IPS DF 4.7 (cell line): ENCODE measurements at regions not wholly inside any gene's neighbourhood (a gene's known extent, or its start where the extent isn't known, plus 50 kb on each side); places are given as distances from the start of the nearest gene placed in this dataset.
"Not testable (repeated sequence)": the region's sequence is repeated elsewhere in the genome, so short reads cannot be mapped to it uniquely, and the experiment has no call there.

ENCODE experiments used
- DNase-seq: peaks from one replicate; pipeline ENCODE4 v3.0.0-alpha.2; 2013; ENCODE audit warnings: low spot score; ENCODE audit errors: extremely low read depth

DNA sequence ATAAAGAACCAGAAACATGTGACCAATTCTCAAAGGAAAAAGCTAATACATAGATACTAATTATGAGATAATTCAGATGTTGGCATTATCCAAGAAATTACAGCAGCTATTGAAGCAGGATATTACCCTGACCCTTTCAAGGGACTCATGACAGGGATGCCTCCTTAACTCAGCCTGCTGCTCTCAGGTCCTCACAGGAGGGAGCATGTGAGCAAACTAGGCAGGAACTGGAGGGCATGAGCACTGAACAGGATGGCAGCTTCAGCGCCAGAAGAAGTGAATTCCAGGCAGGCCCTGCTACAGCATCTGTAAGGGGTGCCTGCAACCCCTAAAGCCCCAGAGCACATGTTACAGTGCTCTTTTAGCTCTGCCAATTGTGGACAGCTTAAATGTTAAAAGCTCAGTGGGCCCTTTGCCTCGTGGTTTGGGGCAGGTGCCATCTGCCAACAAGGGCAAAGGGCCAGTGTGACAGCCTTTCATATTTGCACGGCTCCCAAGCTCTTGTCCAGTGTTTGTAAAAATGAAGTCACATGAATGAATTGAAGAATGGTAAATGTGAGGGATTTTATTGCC lies 464.7 kb upstream of the COX7C start:
- no peak for DNase-seq

DNA sequence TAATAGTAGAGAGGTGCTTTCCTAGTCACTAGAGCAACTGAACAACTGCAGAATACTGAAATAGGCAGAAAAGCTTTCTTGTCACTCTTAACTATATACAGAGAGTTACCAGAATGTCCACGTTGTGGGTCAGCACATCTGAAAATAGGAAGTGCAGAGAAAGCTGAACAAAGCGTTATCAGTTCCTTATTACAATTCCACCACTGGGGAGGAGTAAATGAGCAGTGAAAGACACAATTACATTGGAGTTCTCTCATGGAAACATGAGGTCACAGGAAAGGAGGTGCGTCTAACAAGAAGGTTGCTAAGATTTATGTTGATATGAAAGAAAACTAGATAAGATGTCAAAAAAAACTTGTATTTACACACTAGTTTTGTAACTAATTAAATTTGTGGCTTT lies 461.9 kb upstream of the COX7C start:
- DNase-seq, result no peak

DNA sequence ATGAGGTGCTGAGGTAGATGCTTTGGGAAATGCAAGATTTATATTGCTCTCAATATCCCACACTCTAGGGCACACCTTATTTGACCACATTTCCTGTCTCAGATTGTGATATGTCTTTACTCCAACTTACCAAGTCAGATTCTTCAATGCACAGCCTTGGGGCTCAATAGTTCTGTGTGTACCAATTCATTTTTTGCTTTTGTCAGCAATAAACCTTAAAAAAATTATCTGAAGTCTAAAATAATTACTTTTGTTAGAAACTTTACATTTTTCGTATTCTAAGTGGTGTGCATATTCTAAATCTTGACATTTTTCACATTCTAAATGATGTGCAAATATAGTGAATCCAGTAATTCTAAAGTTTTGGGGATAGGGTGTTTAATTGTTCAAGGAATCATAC lies 447.5 kb upstream of the COX7C start:
- DNase-seq, result no peak

DNA sequence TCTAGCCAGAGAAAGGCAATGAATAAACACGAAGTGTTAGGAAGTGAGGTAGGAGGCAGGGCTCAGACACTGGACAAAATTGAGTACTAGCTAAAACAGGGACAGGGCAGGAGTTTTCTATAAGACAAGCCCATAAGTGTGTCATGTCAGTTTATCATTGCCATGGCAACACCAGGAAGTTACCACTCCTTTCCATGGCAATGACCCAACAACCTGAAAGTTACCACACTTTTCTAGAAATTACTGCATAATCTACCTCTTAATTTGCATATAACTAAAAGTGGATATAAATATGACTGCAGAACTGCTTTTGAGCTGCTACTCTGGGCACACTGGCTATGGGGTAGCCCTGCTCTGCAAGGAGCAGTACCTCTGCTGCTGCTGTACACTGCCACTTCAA lies 442.5 kb upstream of the COX7C start:
- no peak for DNase-seq

DNA sequence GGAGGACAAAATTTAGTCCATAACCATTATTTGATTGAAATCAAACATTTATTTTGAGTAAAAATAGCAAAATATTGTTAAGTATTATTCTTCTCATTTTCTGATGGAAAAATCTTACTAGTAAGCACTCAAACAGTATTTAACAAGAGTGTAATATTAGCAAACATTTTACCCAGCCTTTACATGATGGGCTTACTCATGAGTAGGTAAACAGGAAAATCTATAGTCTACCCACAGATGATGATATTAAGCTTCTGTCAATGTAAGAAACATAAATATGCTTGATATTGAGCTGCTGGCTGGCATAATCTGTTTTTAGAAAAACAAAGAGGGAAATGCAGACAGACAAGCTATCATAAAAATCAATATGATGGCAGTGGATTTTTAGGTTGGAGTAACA lies 418.5 kb upstream of the COX7C start:
- no peak for DNase-seq

DNA sequence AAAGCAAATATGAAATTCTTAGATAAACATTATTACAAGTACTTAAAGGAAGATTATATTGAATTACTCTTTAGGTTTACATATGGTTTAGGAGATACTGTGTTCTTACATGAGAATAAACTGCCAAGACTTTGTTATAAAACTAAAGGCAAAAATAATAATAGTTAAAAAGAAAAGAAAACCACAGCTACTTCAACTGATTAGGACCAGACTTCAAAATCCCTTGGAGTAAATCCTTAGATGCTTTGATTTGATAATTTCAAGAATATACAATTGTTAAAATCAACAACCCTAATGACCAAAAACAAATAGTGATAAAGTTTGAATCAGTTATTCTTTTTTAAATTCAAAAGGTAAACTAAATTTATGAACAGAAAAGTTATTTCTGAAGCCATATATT lies 389.6 kb upstream of the COX7C start:
- no peak for DNase-seq

DNA sequence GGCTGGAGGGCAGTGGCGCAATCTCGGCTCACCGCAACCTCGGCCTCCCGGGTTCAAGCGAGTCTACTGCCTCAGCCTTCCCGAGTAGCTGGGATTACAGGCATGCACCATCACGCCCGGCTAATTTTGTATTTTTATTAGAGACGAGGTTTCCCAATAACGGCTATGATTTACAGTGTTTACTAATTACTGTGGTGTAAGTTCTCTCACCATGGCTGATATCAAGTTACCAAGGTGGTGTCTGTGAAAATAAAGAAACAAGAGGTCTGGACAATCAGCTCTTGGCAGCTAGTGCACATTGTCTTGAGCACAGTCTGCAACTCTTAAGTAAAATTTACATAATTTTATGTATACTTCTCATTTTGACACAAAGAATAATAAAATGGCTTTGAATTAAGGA lies 385.5 kb upstream of the COX7C start:
- no peak for DNase-seq

DNA sequence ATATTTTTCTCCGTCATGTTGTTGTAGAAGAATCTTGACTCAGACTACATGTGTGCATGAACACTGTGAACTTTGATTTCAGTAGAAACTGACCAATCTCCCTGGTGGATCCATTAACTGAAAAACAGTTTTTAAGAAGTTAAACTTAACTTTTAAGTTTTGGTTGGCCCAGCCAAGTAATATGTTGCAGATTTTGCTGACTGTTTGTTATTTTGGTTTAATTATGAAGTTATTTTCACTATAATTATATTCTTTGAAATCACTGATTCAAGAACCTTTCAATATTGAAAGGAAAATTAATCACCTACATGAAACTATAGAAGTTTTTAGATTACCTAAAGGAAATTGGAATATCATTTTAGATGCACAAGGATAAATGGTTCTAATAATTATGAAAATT lies 373.6 kb upstream of the COX7C start:
- DNase-seq, result no peak

DNA sequence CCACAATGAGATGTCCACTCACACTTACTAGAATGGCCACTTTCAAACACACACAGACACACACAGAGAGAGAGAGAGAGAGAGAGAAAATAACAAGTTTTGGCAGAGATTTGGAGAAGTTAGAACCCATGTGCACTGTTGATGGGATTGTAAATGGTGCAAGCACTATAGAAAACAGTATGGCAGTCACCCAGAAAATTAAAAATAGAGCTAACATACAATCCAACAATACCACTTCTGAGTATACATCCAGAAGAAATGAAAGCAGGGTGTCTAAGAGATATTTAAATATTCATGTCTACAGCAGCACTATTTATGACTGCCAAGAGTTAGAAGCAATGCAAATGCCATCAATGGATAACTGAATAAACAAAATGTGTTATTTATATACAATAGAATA lies 359.9 kb upstream of the COX7C start:
- DNase-seq, result no peak

DNA sequence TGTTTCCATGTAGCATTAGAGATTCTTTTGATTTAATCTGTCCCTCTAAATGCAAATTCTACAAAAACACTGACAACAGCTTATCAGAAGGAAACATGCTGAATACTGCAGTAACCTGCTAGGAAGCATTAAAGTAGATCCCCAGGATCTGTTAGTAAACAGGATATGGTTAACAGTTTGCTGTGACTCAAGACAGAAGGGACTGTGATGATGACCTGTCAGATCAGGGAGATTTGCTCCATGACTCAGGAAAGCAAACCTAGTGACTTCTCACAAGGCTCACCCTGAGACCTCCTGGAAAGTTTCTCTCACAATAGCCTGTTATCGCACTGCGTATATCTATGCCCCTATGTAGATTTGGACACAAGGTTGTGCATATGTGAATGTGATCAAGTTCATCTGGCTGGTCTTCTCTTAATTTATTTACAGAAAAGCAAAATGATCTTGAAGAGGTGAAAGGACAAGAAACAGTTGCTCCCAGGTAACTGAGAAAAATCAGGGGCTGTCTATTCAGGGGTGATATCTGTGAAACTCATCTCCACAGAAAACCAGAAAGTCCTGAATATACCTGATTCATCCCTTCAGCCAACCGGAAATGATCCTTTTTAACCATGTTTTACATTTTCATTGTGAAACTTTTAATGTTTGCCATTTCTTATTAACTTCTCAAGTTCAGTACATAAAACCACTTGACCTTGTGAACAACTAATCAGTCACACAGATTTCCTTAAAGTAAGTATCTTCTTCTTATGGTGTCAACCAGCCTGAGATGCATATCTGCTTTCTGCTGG lies 333.1 kb upstream of the COX7C start:
- not testable (repeated sequence) for DNase-seq

DNA sequence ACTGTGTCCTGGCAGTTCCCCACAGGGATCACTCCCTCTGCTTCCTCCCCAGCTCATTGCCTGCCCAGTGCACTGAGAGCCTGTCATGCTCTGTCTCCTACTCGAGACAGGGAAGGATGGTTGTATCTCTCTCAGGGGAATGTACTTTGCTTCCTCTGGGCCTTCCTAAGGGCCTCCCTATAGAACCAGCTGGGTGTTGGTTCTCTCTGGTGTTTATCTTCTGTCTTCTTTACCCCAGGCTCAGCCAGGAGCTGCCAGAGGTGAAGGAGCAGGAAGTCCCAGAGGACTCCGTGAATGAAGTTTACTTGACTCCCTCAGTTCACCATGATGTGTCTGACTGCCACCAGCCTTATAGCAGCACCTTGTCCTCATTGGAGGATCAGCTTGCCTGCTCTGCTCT lies 330.3 kb upstream of the COX7C start:
- DNase-seq, result not testable (repeated sequence)

DNA sequence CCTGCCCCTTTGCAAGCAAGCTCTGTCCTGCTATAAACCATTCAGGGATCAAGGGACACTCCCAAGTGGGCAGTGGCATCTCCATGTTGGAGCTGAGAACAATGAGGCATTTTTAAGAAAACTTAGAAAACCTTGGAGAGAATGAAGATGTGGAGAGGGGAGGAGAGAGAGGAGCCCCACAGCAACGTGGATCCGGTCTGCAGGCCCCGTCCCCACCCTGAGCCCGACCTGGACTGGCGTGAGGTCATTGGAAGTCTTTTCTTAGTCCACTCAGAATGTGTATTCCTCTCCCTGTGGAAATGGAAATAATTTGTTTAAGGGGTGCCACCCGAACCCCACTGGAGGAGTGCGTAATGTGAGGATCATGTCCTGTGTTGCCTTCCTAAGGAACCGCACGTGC lies 328.0 kb upstream of the COX7C start:
- DNase-seq, result not testable (repeated sequence)

DNA sequence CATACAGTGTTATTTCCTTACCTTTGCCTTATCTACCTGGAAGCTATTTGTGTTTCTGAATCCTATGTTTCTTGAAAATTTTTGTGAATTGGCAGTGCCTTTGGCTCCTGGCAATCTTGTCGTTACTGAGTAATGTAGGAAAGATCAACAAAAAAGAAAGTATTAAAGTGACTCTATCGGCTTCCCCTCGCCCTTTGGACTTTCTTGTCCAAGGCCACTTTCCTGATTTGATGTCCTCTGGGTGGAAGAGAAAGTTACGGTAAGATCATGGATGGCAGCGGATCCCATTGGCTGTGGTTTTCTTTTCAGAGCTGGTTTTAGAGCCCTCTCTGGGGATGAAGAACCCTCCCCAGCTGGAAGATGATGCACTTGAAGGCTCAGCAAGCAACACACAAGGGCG lies 324.9 kb upstream of the COX7C start:
- not testable (repeated sequence) for DNase-seq

DNA sequence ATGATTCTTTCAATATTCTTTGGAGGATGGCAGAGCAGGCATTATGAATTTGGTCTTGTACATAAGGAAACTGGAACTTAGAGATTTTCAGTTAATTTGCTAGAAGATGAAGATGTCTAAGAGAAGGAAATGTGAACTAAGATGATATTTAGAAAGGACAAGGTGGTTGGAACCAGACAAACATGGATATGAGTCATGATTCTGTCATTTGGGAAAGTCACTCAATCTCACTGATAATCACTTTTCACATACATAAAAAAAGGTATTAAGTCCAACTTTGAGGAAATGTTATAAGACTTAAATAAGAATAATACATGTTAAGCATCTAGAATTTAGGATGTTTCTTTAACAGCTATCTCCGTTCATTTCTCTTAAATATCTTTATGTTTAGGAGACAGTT lies 315.1 kb upstream of the COX7C start:
- DNase-seq, result not testable (repeated sequence)

DNA sequence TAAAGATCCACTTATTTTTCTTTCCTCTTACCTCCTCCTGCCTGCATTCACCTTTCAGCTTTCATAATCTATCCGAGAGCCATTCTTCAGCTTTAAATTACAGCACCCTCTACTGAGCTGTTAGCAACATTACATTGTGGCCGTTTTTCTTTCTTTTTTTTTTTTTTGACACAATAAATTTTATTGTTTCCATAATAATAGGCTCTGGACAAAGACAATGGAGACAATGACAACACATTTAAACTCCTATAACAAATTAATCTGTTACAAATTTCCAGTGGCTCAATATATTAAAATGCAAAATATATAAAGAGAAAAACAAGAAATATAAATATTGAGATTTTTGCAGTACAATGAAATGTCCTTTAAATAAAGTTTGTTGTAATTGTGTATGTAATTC lies 312.7 kb upstream of the COX7C start:
- DNase-seq, result not testable (repeated sequence)

DNA sequence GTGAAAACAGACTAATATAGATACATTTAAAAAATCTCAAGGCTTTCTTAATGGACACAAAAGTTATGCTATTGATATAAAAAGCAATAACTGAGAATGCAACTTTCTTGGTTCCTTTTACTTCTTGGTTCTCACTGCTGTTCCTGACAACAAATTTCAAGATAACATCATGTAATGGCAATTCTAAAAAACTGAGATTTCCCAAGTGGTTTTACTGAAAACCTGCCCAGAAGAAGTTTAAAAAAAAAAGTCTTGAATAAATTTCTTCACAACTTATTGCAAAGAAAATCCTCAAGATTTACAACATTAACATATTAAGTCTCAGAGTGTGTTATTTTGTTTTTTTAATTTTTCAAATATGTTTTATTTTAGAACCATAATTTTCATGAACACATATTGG lies 302.8 kb upstream of the COX7C start:
- no peak for DNase-seq

DNA sequence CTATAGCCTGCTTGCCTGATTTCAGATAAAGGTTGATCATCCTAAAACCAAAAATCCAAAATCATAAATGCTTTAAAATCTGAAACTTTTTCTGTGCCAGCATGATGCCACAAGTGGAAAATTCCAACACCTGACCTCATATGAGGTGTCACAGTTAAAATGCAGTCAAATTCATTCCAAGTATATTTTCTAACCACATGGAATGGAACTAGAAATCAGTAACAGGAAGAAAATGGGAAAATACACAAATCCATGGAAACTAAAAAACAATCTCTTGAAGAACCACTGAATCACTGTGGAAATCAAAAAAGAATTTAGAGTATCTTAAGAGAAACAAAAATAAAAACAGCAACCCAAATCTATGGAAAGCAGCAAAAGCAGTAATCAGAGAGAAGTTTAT lies 297.5 kb upstream of the COX7C start:
- no peak for DNase-seq

DNA sequence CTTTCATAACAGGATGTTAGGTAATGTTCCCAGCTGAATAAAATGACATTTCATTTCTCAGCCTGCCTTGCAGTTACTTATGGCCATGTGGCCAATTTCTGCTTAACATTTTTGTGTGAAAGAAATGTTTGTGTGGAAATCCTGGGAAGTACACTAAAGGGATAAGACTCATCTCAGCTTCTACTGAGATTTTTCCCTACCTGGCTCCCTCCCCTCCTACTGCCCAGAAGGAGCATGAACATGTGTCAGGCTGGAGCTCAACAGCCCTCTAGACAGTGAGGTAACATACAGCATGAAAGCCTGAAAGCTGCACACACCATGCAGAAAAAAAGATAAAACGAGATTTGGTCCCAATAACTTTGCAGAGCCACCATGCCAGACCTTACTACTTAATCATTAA lies 288.4 kb upstream of the COX7C start:
- DNase-seq, result no peak

DNA sequence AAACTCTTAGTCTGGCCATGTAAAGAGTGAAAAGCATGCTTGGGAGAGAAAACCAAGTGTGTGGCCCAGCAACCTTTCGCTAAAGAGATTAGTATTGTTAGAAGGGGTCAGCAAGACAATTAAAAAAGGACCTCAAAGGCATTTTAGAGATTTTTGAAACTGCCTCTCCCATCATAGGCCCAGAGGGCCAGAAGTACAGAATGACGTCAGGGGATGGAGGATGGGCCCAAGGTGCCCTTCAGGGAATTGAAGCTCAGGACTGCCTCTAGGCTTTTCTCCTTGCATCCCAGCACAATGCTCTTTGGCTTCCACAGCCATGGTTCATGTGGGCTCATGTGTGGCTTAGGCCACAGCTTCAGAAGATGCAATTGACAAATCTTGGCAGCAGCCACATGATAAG lies 287.0 kb upstream of the COX7C start:
- no peak for DNase-seq

DNA sequence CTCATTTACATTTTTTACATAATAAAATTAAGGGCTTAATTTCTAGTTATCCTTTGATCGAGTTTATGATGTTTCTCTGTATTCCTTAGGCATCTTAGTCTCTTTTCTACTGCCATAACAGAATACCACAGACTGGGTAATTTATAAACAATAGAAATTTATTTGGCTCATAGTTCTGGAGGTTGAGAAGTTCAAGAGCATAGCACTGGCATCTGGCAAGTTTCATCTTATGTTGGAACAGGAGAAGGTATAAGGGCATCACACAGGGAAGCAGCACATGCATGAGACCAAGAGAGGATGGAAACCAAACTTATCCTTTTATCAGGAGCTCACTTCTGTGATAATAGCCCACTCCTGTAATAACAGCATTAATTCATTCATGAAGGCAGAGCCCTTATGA lies 284.9 kb upstream of the COX7C start:
- DNase-seq, result no peak

DNA sequence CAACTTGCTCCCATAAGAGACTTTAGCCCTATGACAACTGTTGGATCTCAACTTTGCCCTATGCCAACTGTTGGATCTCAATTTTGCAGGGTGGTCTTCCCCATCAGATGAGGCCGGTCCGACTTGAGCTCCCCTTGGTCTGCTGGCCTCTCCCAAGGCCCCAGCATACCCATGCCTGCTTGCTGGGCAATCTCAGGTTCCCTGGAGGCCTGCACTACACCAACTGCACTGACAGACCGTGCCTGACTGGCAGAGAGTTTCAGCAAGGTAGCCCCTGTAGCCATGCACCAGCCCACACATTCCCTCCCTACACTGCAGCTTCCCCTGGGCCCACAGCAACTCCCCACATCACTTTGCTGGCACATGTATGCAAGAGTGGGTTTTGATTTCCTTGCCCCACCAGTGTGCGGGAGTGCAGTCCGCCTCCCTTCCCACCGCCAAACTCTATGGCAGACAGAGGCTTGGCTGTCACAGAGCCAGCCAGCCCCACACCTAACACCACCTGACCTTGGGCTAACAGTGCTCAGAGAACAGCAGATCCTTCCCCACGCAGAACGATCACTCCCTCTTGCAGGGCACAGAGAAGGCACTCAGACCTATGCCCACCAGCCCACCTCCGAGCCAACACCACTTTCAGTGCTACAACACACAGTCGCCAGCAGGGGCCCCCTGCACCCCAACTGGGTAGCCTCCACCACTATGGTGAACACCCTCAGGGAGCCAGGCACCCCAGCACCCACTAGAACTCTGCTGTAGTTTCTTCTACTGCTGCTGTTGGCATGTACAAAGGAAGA lies 279.9 kb upstream of the COX7C start:
- DNase-seq, result no peak

DNA sequence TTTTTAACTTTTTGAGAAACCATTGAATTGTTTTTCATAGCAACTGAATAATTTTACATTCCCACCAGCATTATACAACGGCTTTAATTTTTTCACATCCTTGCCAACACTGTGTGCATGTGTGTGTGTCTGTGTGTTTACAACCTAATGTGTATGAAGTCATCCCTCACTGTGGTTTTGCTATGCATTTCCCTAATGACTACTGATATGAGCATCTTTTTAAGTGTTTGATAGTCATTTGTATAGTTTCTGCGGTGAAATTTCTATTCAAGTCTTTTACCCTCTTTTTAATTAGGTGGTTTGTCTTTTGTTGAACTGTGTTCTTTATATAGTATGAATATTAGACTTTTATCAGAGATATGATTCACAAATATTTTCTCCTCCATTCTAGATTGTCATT lies 263.1 kb upstream of the COX7C start:
- DNase-seq, result no peak

DNA sequence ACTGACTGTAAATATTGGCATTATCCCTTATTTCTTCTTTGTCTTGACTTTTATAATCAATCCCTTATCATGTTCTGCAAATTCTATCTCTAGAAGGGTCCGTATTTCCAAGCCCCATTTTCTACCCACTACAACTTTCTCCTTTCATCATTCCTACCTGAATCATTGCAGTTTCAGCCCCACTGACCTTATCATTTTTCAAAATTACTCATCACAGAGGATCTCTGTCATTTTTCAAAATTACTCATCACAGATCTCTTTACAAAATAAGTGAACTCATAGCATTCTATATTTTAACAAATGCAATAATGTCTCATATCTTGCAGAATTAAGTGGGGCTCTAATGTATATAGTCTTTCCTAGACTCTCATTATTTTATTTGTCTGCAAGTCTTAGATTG lies 256.9 kb upstream of the COX7C start:
- no peak for DNase-seq
